GM12891 (cell line): ENCODE measurements at regions not wholly inside any gene's neighbourhood (a gene's known extent, or its start where the extent isn't known, plus 50 kb on each side); places are given as distances from the start of the nearest gene placed in this dataset.

Experiments
- POLR2A ChIP-seq: IDR thresholded peaks from 2 replicates; pipeline ENCODE4 v1.6.1; 2011; ENCODE audit warnings: low read depth, low read length, control low read depth
- POLR2AphosphoS5 ChIP-seq: IDR thresholded peaks from 2 replicates; pipeline ENCODE4 v1.6.1; 2011; ENCODE audit warnings: low read depth, low read length, control low read depth
- POU2F2 ChIP-seq: IDR thresholded peaks from 2 replicates; pipeline ENCODE4 v1.6.1; 2011; ENCODE audit warnings: low read depth, mild to moderate bottlenecking, control low read depth, low read length, moderate library complexity
- SPI1 ChIP-seq: IDR thresholded peaks from 2 replicates; pipeline ENCODE4 v1.6.1; 2011; ENCODE audit warnings: low read depth, low read length, control low read depth
- TAF1 ChIP-seq: IDR thresholded peaks from 2 replicates; pipeline ENCODE4 v1.6.1; 2011; ENCODE audit warnings: low read depth, low read length, control low read depth

DNA sequence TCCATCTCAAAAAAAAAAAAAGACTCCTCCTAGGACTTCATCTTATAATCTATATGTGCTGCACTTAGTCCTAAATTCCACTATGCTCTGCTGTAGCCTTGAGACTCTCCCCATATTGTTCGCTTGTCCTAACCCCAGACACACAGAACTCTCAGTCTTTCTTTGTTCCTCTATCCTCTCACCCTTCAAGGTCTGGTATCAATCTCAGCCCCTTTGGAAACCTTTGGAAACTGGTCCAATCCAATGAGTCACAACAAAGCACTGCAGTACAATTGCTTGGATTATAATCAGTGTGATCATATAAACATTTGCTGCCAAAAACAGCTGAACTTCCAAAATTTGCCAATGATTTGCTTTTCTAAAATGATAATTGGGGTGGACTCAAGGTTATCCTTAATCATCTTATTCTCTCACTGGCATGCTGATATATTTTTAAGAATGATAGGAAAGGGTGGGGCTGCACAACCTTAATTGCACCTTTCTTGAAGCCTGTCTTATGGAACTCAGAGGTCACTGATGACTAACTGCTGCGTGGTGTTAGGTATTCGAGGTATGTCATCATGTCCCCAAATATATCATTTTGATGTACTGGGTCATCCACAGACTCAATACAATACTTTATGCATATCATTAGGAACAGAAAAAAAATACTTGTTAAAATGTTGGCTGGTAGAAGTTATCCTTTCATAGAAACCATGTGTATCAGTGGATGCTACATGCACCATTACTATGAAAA lies 756.7 kb downstream of the NR2F2 start:
- no peak for TF ChIP-seq POLR2A
- TF ChIP-seq POLR2AphosphoS5 = no peak
- TF ChIP-seq TAF1 = no peak
- TF ChIP-seq SPI1 = no peak
- no peak for TF ChIP-seq POU2F2
